ENCODE measurements at regions not wholly inside any gene's neighbourhood (a gene's known extent, or its start where the extent isn't known, plus 50 kb on each side); places are given as distances from the start of the nearest gene placed in this dataset.

- TF ChIP-seq MEF2A (IDR thresholded peaks at IDR 0.05; ENCODE audit: borderline replicate concordance, low read depth) (no peak), EZH2phosphoT487 (IDR thresholded peaks at IDR 0.05; ENCODE audit: borderline replicate concordance, low read depth) (no peak), ELF1 (IDR thresholded peaks at IDR 0.05) (no peak), RFX5 (IDR thresholded peaks at IDR 0.05; ENCODE audit: low read length) (no peak), CHD2 (IDR thresholded peaks at IDR 0.05; ENCODE audit: low read length, partially characterized antibody) (no peak), CTCF (IDR thresholded peaks at IDR 0.05) (no peak), YY1 (IDR thresholded peaks at IDR 0.05; ENCODE audit: low read depth) (no peak), RAD21 (IDR thresholded peaks at IDR 0.05; ENCODE audit: low read length) (no peak), TEAD4 (IDR thresholded peaks at IDR 0.05; ENCODE audit: borderline replicate concordance, insufficient read depth) (no peak), USF2 (IDR thresholded peaks at IDR 0.05; ENCODE audit: borderline replicate concordance, low read depth, low read length) (no peak), MAX (IDR thresholded peaks at IDR 0.05; ENCODE audit: low read depth) (no peak)
- Histone ChIP-seq H3K36me3 (replicated peaks in 1 of 2; ENCODE audit: control insufficient read depth in 1 of 2, insufficient read depth in 2 of 2, low read length in 1 of 2) (no peaks in the 10 kb centered on the region), H3K9me3 (no peaks in the 10 kb centered on the region), H3K79me2 (ENCODE audit: insufficient read depth) (no peaks in the 10 kb centered on the region), H4K20me1 (ENCODE audit: insufficient read depth) (no peaks in the 10 kb centered on the region), H3K27me3 (ENCODE audit: insufficient read depth) (no peaks in the 10 kb centered on the region), H3K4me1 (ENCODE audit: control insufficient read depth in 1 of 2, insufficient read depth in 2 of 2, low read depth in 1 of 2, low read length in 1 of 2) (peaks cover 0 to 2% of the 10 kb centered on the region in 2 experiments; a peak in 1 of 4 replicates), H3K4me3 (ENCODE audit: low read depth in 2 of 2, low read length in 1 of 2) (no peak overlapping the region), H3K9me2 (no peaks in the 10 kb centered on the region), H3K27ac (ENCODE audit: low read depth in 2 of 2, low read length in 1 of 2) (no peak overlapping the region), H3K9ac (no peak overlapping the region), H2AFZ (ENCODE audit: low read depth) (no peak overlapping the region), H3K4me2 (no peak overlapping the region), H3F3A (replicated peaks; ENCODE audit: insufficient read depth) (no peaks in the 10 kb centered on the region)
- DNase-seq: no peak
- CTCF ChIA-PET: no interaction called here
- POLR2A ChIA-PET: no interaction called here
- 77% methylated on average over 4 of the region's 4 CpGs for WGBS (ENCODE audit: low lambda C conversion rate)
These were observed 72.7 kb upstream of the UBE2E2 start for GRCh38 chr3:23130406-23130805.

- Histone ChIP-seq H3K79me2 (ENCODE audit: insufficient read depth) (no peaks in the 10 kb centered on the region), H3K4me3 (ENCODE audit: low read depth in 2 of 2, low read length in 1 of 2) (no peak overlapping the region), H3K27ac (ENCODE audit: low read depth in 2 of 2, low read length in 1 of 2) (no peak overlapping the region), H3F3A (replicated peaks; ENCODE audit: insufficient read depth) (no peaks in the 10 kb centered on the region), H3K9me3 (no peaks in the 10 kb centered on the region), H4K20me1 (ENCODE audit: insufficient read depth) (no peaks in the 10 kb centered on the region), H3K4me2 (no peak overlapping the region), H3K9ac (no peak overlapping the region), H3K4me1 (ENCODE audit: control insufficient read depth in 1 of 2, insufficient read depth in 2 of 2, low read depth in 1 of 2, low read length in 1 of 2) (peaks cover 0 to 2% of the 10 kb centered on the region in 2 experiments; a peak in 1 of 4 replicates), H3K27me3 (ENCODE audit: insufficient read depth) (no peaks in the 10 kb centered on the region), H3K36me3 (replicated peaks in 1 of 2; ENCODE audit: control insufficient read depth in 1 of 2, insufficient read depth in 2 of 2, low read length in 1 of 2) (peaks cover 0 to 4% of the 10 kb centered on the region in 2 experiments), H3K9me2 (no peaks in the 10 kb centered on the region), H2AFZ (ENCODE audit: low read depth) (no peak overlapping the region)
- TF ChIP-seq TEAD4 (IDR thresholded peaks at IDR 0.05; ENCODE audit: borderline replicate concordance, insufficient read depth) (no peak), SIN3A (IDR thresholded peaks at IDR 0.05; ENCODE audit: borderline replicate concordance, low read depth, low read length) (no peak), TCF12 (IDR thresholded peaks at IDR 0.05) (no peak)
- WGBS (ENCODE audit: low lambda C conversion rate): 81% methylated on average over 12 of the region's 12 CpGs
- ChIA-PET POLR2A (no interaction called here), CTCF (no interaction called here)
- no peak for DNase-seq
These were observed 67.9 kb upstream of the UBE2E2 start for GRCh38 chr3:23135026-23135785.

Data from SK-N-SH (cell line).